ENCODE measurements at regions not wholly inside any gene's neighbourhood (a gene's known extent, or its start where the extent isn't known, plus 50 kb on each side); places are given as distances from the start of the nearest gene placed in this dataset.

GRCh38 chr2:160584972-160585494 is 91.4 kb upstream of the RBMS1 start:
- Histone ChIP-seq H3K27me3 (ENCODE audit: control insufficient read depth, insufficient read depth, low read length) (no peaks in the 10 kb centered on the region), H3K9me3 (ENCODE audit: control insufficient read depth in 2 of 3, insufficient read depth in 1 of 3, low read length in 3 of 3) (no peaks in the 10 kb centered on the region), H3K9ac (ENCODE audit: low read length in 3 of 3) (no peak overlapping the region), H3K4me3 (ENCODE audit: low read length in 3 of 3) (no peak overlapping the region), H3K36me3 (ENCODE audit: control insufficient read depth in 2 of 3, insufficient read depth in 3 of 3, low read length in 3 of 3) (no peaks in the 10 kb centered on the region), H3K4me1 (ENCODE audit: control insufficient read depth in 2 of 3, insufficient read depth in 2 of 3, low read depth in 1 of 3, low read length in 3 of 3) (peaks cover 6 to 20% (median 19%) of the 10 kb centered on the region in 3 donors), H3K27ac (ENCODE audit: low read depth in 2 of 2, low read length in 2 of 2) (no peak overlapping the region)
- TF ChIP-seq CTCF (IDR thresholded peaks at IDR 0.05; ENCODE audit: borderline replicate concordance, extremely low read depth, insufficient read depth) = no peak
- no peak for FAIRE-seq
- no peak for DNase-seq
- intact Hi-C loops (cut with DNase I) = no loop called here

GRCh38 chr2:160590664-160591063 is 97.1 kb upstream of the RBMS1 start:
- intact Hi-C loops (cut with DNase I) = no loop called here
- FAIRE-seq (no peak), DNase-seq (no peak)
- Histone ChIP-seq H3K9me3 (ENCODE audit: control insufficient read depth in 2 of 3, insufficient read depth in 1 of 3, low read length in 3 of 3) (no peaks in the 10 kb centered on the region), H3K9ac (ENCODE audit: low read length in 3 of 3) (no peak overlapping the region), H3K36me3 (ENCODE audit: control insufficient read depth in 2 of 3, insufficient read depth in 3 of 3, low read length in 3 of 3) (no peaks in the 10 kb centered on the region), H3K27me3 (ENCODE audit: control insufficient read depth, insufficient read depth, low read length) (no peaks in the 10 kb centered on the region), H3K4me3 (ENCODE audit: low read length in 3 of 3) (no peak overlapping the region), H3K4me1 (ENCODE audit: control insufficient read depth in 2 of 3, insufficient read depth in 2 of 3, low read depth in 1 of 3, low read length in 3 of 3) (no peaks in the 10 kb centered on the region), H3K27ac (ENCODE audit: low read depth in 2 of 2, low read length in 2 of 2) (no peak overlapping the region)
- no peak for TF ChIP-seq CTCF (IDR thresholded peaks at IDR 0.05; ENCODE audit: borderline replicate concordance, extremely low read depth, insufficient read depth)

GRCh38 chr2:160592401-160592800 is 98.8 kb upstream of the RBMS1 start:
- DNase-seq (no peak), FAIRE-seq (no peak)
- no peaks in the 10 kb centered on the region for H3K27me3 ChIP-seq (ENCODE audit: control insufficient read depth, insufficient read depth, low read length)
- intact Hi-C loops (cut with DNase I) = no loop called here
- no peak for TF ChIP-seq CTCF (IDR thresholded peaks at IDR 0.05; ENCODE audit: borderline replicate concordance, extremely low read depth, insufficient read depth)
- no peaks in the 10 kb centered on the region for H3K4me1 ChIP-seq (ENCODE audit: control insufficient read depth in 2 of 3, insufficient read depth in 2 of 3, low read depth in 1 of 3, low read length in 3 of 3)
- no peak overlapping the region for H3K9ac ChIP-seq (ENCODE audit: low read length in 3 of 3)
- H3K36me3 ChIP-seq (ENCODE audit: control insufficient read depth in 2 of 3, insufficient read depth in 3 of 3, low read length in 3 of 3) = no peaks in the 10 kb centered on the region
- H3K4me3 ChIP-seq (ENCODE audit: low read length in 3 of 3) = no peak overlapping the region
- no peak overlapping the region for H3K27ac ChIP-seq (ENCODE audit: low read depth in 2 of 2, low read length in 2 of 2)
- no peaks in the 10 kb centered on the region for H3K9me3 ChIP-seq (ENCODE audit: control insufficient read depth in 2 of 3, insufficient read depth in 1 of 3, low read length in 3 of 3)

- Histone ChIP-seq H3K4me1 (ENCODE audit: control insufficient read depth in 2 of 3, insufficient read depth in 2 of 3, low read depth in 1 of 3, low read length in 3 of 3) (no peaks in the 10 kb centered on the region), H3K27me3 (ENCODE audit: control insufficient read depth, insufficient read depth, low read length) (no peaks in the 10 kb centered on the region), H3K4me3 (ENCODE audit: low read length in 3 of 3) (no peak overlapping the region), H3K36me3 (ENCODE audit: control insufficient read depth in 2 of 3, insufficient read depth in 3 of 3, low read length in 3 of 3) (no peaks in the 10 kb centered on the region), H3K9ac (ENCODE audit: low read length in 3 of 3) (no peak overlapping the region), H3K9me3 (ENCODE audit: control insufficient read depth in 2 of 3, insufficient read depth in 1 of 3, low read length in 3 of 3) (no peaks in the 10 kb centered on the region), H3K27ac (ENCODE audit: low read depth in 2 of 2, low read length in 2 of 2) (no peak overlapping the region)
- TF ChIP-seq CTCF (IDR thresholded peaks at IDR 0.05; ENCODE audit: borderline replicate concordance, extremely low read depth, insufficient read depth) = no peak
- no peak for FAIRE-seq
- intact Hi-C loops (cut with DNase I) = no loop called here
- DNase-seq = no peak
Observed at GRCh38 chr2:160592993-160593392, 99.4 kb upstream of the RBMS1 start.
